Tongue (tissue), 1 donor: ENCODE measurements at regions not wholly inside any gene's neighbourhood (a gene's known extent, or its start where the extent isn't known, plus 50 kb on each side); places are given as distances from the start of the nearest gene placed in this dataset.
A peak's percentile ranks its signal among the peaks of the same experiment; 100 is the strongest.

ENCODE experiments used
- DNase-seq: peaks from one replicate; pipeline ENCODE4 v3.0.0-alpha.2; 2015

DNA sequence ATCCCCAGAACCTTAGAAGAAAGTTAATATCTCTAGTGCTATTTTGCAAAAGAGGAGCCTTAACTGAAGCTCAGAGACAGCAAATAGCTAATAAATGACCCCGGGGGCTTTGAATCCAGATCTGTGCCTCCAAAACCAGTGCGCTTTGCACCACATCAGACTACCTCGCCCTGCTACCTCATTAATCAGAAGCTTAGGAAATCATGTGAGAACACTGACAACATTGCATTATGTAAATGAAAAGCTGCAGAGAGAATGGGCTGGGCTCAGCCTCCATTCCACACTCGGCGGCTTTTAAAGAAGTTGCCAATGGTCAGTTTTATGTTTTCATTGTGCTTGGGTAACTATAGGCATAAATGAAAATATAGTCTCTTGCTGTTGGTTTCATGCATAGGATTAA, 54.0 kb upstream of the STMND1 start:
- no peak for DNase-seq

DNA sequence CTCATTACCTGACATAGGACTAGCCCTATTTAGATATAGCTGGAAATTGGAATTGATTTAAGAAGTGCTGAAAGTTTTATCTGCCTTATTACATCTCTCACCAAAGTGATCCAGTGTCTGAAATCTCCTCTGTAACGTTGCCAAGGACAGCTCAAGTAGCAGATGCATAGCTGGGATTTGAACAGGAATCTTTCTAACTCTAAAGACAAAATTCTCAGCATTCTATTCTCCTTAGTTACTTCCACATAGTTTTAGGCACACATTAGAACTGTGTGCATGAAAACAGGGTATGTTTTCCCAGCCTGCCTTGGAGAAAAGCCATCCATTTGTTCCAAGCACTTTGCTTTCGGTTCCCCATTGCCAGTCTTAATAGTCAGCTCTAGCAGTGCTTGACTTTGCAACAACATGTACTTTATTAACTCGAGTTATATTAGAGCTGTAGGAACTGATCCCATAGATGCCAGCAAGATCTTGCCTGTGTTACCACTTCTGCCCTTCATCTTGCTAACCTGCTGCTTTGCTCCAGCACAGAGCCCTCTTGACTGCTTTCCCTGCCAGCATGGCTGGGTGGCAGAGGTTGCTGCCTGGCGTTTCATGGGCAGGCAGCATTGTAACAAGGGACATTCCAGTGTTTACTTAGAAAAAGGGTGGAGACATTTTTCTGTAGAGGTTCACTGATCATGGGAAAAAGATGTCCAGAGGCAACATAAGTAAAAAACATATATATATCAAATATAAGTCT, 56.1 kb upstream of the STMND1 start:
- peak; percentile 69 for DNase-seq

DNA sequence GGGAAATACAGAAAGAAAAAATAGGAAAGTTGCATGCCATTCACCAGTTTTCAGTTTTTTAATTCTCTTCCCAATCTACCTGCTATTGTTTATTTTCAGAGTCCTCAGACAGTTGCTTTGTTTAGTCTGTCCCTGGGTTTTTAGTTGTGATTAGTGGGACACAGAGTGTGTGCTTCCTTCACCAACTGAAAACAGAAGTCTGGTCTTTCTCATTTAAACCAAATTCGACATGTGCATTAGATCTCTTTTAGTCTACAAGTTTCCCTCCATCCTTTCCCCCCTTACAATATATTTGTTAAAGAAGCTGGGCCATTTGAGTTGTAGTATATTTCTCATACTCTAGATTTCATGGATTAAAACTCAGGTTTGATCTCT, 58.7 kb upstream of the STMND1 start:
- DNase-seq, result no peak

DNA sequence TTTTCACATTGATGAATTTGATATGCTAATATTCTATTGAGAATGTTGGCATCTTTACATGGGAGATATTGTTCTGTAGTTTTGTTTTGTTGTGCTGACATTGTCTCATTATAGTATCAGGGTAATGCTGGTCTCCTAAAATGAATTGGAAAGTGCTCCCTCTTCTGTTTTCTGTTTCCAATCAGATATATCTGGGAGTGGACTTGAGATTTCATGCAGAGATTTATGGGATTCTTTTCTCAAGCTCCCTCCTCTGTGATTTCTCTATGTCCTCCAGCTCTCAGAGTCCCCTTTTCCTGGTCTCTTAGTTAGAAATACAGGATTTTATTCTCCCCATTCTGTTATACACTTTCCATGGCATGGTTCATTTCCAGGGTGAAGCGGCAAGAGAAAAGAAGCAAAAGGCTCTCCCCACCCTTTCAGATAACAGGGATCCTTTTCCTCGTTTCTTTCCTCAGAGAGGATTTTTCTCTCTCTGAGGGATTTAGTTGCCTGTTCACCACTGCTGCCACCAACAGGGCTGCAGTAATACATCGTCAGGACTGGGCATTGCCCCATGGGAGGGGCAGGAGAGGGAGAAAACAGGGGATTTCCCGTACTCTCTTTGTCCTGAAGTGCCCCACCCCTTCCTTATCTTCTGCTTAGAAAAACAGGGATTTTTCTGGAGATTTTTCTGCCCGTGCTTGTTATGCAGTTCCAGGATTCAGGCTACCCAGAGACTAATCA, 59.3 kb upstream of the STMND1 start:
- peak; percentile 32 for DNase-seq

DNA sequence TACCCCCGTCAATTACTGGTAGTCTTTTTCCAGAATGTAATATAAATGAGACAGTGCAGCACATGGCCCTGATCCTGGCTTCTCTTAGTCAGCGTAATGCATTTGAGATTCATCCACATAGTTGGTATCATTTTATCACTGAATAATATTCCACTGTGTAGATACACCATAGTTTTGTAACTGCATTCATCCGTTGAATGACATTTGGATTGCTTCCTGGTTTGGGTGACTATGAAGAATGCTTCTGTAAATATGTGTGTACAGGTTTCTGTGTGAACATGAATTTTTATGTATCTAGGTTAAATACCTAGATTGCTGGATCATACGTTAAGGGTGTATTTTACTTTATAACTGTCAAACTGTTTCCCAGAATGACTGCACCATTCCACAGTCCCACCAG, 62.6 kb upstream of the STMND1 start:
- no peak for DNase-seq

DNA sequence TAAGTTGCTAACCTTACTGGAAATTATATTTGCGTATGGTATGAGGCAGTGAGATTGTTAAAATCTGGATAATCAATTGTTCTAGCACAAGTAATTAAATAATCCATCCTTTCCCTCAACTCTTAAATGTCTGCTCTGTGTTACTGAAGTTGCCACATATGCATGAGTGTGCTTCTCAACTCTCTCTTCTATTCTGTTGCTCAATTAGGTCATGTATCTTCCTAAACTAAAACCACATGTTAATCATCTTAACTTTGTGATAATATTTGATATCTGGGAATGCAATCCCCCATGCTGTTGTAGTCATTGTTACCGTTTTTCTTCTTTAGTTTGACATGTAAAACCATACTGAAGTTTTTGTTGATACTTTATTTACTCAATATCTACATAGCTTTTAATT, 63.5 kb upstream of the STMND1 start:
- no peak for DNase-seq

DNA sequence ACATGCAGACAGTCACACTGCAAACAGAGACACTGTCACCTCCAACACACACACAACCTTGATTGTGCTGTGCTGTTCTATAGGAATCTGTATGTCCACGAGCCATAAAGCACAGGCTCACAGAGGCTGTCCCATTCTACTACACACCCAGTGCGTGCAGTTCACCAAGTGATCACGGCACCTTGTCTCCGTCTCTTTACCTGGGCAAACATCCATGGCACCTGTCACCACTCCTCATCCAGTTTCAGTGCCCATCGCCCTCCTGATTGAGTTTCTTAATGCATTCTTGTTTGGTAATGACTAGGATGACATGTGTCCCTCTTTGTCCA, 65.8 kb upstream of the STMND1 start:
- DNase-seq, result no peak

DNA sequence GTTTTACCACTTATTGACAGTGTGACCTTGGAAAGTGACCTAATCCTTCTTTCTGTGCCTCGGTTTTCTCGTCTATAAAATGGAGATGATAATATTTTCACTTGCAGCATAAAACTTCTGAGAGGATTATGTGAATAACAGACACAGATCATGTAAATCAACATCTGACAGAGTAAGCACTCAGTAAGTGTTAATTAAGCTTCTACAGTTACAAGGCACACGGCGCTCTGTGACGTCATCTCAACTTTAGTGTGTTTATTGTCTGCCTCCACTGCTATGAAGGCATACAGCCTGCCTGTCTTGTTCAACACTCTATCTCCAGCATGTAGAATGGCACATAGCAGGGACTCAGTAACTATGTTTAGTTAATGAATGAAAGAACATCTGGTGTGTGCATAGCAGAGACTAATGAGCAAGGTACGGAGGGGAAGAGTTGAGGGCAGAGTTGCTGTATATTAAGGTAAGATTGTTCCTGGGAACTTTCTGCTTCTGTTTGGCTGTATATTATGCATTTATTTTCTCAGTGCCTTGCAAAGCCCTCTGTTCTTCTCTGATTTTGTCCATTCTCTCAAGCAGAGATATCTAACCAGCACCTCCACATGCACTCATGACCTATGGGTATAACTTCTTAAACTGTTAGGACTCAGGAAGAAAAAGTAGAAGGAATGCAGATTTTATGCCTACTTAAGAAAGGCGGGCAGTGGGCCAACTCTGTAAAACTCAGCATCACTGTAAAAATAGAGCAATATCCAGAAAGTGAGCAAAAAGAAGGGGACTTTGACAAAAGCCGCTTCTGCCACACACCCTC, 66.4 kb upstream of the STMND1 start:
- no peak for DNase-seq

DNA sequence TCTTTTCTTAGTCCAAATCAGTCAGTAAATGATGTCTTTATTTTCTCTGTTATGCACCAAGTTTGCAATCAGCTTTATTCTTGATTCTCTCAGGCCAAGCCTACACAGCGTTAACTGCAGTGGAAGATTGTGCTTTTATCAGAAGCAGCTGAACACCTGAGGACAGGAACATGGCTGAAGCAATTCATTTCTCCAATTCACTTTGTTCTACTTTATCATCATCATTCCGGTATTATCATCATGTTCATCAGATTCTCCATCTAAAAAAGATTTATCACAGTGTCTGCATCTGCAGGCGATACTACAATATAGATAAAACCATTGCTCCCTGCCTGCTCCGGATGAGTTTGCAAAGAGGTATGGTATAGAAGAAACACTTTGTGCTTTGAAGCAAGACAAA, 68.1 kb upstream of the STMND1 start:
- no peak for DNase-seq

DNA sequence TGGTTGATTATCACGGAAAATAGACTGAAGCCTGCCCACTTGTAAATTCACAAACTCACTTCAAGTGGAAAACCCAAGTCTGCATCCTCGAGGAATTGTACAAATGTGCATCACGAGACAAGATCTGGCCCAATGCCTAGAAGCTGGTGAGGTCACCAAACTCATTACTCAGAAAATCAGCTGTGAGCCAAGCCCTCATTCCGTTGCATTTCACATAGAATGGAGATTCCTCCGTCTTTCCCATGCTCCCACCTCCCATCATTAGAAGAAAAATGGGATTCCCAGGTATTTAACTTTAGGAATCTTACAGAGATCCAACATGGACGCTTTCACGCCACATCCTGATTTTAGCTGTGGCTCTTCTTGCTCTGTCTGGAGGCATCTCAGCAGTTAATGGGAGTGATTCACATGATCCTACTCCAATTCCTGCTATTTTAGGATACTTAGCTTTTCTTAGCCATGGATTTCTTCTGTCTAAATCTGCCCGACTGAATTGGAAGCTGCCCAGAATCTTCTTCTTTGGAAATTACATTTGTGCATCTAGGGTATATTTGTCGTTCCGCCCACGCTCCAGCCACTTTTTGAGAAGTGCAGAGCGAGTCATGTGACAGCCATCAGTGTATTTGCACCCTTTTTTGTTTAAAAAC, 68.7 kb upstream of the STMND1 start:
- peak; percentile 94 for DNase-seq

DNA sequence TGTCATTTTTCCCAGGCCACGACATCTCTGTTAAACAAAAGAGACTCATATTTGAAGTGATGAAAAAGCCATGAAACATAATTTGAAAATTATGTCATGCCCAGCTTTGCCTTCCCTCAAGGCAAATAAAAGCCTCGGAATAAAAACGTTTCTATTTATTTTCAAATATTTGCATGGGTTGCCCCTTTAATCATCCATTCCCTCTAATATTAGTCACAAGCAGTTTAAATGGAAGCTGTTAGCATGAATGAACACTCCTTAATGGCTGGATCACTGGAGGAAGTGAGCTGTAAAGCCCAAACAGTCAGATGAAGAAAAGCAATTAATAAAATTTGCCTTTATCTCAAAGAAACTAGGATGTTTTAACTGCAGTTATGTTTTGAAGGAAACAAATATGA, 69.3 kb upstream of the STMND1 start:
- no peak for DNase-seq

DNA sequence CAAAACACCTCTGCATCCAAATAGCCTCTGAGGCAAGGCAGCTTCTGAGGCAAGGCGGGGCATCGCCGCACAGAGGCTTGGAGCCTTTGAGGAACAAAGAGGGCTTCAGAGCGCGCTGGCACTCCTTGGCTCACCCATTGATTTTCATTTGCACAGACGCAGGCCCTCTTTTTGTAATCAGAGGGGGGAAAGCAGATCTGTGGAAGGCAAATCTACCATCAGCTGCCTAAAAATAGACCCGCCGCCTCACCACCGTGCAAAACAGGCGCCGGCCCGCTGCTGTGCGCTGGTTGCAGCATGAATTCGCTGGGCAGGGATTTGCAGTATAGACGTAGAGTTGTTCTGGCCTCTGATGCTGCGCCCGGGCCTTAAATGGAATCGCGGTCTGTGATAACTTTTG, 69.9 kb upstream of the STMND1 start:
- DNase-seq, result peak; percentile 49

DNA sequence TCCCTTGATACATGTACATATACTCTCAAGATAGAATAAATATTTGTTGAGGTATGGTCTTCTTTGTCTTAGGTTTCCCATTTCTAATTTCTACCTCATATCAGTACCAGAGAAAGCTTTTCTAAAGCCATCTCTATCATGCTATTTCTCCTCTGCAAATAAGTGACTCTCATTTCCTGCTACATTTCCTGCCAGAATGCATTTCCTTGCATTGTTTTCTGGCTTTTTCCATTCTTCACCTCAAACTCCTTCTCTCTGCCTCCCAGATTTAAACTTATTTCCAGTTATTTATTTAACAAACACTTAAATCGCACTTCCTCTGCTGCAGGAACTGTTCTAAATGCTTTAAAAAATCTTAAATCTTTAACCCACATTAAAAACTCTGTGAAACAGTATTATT, 74.4 kb upstream of the STMND1 start:
- DNase-seq, result no peak

DNA sequence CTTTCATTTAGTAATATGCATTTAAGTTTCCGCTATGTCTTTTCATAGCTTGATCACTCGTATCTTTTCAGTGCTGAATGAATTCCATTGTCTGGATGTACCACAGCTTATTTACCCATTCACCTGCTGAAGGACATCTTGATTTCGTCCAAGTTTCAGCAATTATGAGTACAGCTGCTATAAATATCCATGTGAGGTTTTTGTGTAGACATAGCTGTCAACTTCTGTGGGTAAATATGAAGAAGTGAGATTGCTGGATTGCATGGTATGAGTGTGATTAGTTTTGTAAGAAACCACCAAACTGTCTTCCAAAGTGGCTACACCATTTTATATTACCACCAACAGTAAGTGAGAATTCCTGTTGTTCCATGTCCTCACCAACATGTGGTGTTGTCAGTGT, 79.2 kb upstream of the STMND1 start:
- no peak for DNase-seq

DNA sequence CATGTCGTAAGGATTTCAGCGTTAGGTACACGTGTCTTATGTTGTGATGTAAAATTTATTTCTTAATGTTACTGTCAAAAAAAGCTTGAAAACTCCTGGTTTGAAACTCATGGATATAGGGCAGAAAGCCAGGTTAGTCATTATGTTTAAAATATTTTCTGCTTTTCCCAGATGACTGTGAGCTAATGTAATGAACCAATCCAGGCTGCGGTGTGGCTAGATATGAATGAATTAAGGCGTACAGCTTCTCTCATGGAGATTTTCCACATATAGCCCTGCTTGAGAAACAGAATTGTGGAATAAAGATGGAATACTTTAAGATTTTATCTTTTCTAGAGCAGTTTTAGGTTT, 80.3 kb upstream of the STMND1 start:
- peak; percentile 64 for DNase-seq

DNA sequence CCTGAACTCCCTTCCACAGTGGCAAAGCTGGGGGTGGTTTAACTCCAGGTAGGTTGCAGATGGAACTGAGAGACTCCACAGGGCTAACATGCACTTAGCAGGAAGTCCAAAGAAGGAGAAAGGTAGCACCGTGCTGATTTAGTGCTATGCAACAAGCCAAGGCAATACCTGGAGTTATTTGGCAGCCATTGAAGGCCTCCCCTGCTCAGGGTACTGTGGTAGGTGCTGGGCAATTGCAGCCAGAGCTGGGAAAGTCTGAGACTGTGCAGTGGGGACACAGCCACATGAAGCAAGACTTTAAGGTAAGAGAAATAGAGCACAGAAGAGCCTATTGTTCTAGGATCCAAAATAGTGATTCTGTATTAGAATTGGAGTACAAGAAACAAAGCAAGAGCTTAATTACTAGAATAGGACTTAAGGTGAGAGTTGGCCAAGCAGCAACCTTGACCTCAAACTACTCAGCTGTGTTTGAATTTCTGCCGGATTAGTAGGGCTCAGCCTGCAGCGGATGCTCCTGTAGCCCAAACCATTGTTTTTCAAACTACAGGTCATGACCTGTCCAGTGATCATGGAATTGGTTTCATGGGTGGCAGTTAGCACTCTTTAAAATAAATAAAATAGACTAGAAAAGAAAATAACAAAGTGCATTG, 80.8 kb upstream of the STMND1 start:
- DNase-seq, result no peak

DNA sequence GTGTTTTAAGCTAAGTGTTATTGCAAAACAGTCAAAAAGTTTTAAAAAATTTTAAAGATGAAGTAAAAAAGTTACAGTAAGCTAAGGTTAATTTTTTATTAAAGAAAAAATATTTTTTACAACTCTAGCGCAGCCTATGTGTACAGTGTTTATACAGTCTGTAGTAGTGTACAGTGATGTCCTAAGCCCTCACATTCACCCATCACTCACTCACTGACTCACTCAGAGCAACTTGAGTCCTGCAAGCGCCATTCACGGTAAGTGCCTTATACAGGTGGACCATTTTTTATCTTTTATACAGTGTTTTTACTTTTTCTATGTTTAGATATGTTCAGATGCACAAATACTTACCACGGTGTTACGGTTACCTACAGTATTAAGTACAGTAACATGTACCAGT, 83.4 kb upstream of the STMND1 start:
- no peak for DNase-seq

DNA sequence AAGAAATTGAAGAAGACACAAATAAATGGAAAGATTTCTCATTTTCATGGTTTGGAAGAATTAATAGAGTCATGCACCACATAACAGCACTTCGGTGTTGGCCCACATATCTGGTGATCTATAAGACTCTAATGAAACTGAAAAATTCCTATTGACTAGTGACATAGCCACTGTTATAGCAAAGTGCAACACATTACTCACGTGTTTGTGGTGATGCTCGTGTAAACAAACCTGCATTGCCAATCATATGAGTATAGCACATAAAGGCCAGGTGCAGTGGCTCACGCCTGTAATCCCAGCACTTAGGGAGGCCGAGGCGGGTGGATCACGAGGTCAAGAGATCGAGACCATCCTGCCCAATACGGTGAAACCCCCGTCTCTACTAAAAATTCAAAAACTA, 84.4 kb upstream of the STMND1 start:
- no peak for DNase-seq

DNA sequence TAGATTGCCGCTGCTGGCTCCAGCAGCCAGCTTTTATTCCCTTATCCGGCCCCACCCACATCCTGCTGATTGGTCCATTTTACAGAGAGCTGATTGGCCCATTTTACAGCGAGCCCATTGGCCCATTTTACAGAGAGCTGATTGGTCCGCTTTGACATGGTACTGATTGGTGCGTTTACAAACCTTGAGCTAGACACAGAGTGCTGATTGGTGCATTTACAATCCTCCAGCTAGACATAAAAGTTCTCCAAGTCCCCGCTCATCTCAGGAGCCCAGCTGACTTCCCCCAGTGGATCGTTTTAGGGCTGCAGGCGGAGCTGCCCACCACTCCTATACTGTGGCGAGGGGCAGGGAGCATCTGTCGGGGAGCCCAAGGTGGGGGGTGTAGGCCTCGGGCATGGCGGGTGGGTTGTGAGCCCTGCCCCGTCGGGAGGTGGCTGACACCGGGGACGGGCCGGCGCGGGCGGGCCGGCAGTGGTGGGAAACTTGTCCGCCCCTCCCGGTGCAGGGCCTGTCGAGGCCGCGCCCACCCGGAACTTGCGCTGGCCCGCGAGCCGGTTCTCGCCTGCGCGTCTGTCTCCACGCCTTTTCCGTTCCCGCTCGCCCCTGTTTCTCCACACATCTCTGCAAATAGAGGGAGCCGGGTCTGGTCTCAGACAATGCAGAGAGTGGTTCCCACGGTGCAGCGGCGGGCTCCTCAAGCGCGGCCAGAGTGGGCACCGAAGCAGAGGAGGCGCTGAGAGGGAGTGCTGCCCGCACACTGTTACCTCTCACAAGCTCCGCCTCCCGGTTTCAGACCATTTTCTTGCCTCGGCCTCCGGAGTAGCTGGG, 86.1 kb upstream of the STMND1 start:
- DNase-seq, result peak; percentile 53

DNA sequence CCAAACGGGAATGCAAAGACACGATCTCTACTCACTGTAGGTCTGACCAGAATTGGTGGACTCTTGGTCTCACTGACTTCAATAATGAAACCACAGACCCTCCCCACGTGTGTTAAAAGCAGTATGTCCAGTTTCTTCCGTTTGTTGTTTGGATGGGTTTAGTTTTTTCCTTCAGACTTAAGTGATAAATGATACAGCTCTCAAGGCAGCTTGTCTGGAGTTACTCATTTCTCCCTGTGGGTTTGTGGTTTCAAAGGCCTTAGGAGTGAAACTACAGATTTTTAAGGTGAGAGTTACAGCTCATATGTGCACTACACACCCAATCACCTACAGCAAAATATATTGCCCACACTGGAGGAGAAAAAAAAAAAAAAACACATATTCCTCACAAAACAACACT, 86.7 kb upstream of the STMND1 start:
- DNase-seq, result no peak

DNA sequence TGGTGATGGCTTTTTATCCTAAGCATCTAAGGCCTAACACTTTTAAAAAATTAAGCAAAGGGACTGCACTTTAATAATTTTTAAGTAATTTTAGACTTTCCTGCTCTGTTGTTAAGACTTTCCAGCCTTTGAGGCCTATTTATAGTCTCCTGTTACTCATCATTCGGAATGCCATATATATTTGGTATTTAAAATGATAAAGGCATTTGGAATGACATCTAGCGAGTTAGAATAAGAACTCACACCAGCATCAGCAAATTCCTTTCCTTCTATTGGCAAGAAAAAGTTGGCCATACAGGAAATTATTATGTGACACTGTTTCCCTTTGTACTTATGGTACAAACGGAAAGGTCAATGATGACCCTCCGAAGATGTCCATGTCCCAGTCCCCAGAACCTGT, 88.1 kb upstream of the STMND1 start:
- DNase-seq, result no peak
